ENCODE measurements at regions not wholly inside any gene's neighbourhood (a gene's known extent, or its start where the extent isn't known, plus 50 kb on each side); places are given as distances from the start of the nearest gene placed in this dataset.

DNA sequence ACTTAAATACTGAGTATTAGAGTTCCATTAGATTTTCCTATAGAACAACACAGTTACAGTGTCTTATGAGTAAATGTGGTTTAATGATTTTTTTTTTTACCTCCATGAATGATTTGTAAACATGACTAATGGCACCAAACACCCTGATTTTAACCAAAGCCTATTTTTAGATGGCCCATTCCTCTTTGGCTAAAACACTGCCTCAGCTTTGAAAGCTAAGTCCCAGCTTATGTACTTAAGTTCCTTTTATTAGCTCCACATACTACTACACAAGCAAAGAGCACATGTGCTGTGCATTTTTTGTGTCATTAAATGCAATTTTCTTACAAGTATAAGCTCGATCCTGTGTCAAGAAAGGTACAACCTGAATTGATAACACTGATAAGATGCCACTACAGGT lies 575.6 kb upstream of the PITX2 start:
- Histone ChIP-seq H3K27ac (ENCODE audit: low read depth, low read length, poor library complexity, severe bottlenecking) (no peak overlapping the region), H3K79me2 (ENCODE audit: insufficient read depth, low read depth, low read length) (no peaks in the 10 kb centered on the region), H3K36me3 (ENCODE audit: insufficient read depth, low read length) (no peaks in the 10 kb centered on the region), H4K20me1 (ENCODE audit: insufficient read depth, low read length) (no peaks in the 10 kb centered on the region), H3K4me2 (ENCODE audit: low read length) (no peak overlapping the region), H3K9me3 (ENCODE audit: low read length) (no peaks in the 10 kb centered on the region), H3K4me3 (ENCODE audit: low read depth, low read length, poor library complexity, severe bottlenecking) (no peak overlapping the region), H3K9me2 (ENCODE audit: insufficient read depth, low read length) (no peaks in the 10 kb centered on the region), H2AFZ (ENCODE audit: low read length) (no peak overlapping the region), H3K4me1 (ENCODE audit: insufficient read depth, low read length, poor library complexity, severe bottlenecking) (no peaks in the 10 kb centered on the region)
- BruUV-seq (replicated peaks): no TSS peak
- intact Hi-C loops (cut with micrococcal nuclease; ENCODE audit: unreplicated experiment): no loop called here
- ChIA-PET CTCF (ENCODE audit: unreplicated experiment) (no interaction called here), POLR2A (interaction anchor here (0.7 to 1.0 kb wide), 4 partner anchors 12 to 428 kb away, joined by 3 read pairs; no protein-coding TSS in a partner anchor)
- TF ChIP-seq EZH2phosphoT487 (IDR thresholded peaks at IDR 0.05; ENCODE audit: borderline replicate concordance, low read depth, low read length): no peak
- TF ChIP-seq, protein P1, sequence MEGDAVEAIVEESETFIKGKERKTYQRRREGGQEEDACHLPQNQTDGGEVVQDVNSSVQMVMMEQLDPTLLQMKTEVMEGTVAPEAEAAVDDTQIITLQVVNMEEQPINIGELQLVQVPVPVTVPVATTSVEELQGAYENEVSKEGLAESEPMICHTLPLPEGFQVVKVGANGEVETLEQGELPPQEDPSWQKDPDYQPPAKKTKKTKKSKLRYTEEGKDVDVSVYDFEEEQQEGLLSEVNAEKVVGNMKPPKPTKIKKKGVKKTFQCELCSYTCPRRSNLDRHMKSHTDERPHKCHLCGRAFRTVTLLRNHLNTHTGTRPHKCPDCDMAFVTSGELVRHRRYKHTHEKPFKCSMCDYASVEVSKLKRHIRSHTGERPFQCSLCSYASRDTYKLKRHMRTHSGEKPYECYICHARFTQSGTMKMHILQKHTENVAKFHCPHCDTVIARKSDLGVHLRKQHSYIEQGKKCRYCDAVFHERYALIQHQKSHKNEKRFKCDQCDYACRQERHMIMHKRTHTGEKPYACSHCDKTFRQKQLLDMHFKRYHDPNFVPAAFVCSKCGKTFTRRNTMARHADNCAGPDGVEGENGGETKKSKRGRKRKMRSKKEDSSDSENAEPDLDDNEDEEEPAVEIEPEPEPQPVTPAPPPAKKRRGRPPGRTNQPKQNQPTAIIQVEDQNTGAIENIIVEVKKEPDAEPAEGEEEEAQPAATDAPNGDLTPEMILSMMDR (conservative IDR thresholded peaks at IDR 0.05; ENCODE audit: low read length): no peak
- no peak for DNase-seq (ENCODE audit: low spot score)

DNA sequence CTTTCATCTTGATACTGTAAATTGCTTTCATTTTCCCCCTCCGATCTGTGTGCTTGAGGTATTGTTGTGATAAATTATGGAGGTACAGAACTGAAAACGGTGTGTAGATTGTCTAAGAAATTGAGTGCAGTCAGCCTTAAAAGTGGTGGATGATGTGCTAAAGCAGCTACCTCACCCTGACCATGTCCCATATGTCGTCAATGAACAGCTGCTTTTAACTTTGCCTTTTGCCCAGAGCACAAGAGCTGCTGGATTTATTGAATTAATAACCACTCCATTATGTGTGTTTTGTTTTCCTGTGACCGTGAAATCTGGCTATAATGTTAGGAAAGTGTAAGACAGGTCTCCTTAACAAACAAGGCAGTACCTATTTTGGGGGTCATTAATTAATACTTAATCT lies 581.9 kb upstream of the PITX2 start:
- POLR2A ChIA-PET: interaction anchor here (0.6 kb wide), 1 partner anchor 250 kb away, joined by 3 read pairs; no protein-coding TSS in a partner anchor
- intact Hi-C loops (cut with micrococcal nuclease; ENCODE audit: unreplicated experiment): no loop called here
- H3K9me3 ChIP-seq (ENCODE audit: low read length): no peaks in the 10 kb centered on the region
- no peaks in the 10 kb centered on the region for H3K4me1 ChIP-seq (ENCODE audit: insufficient read depth, low read length, poor library complexity, severe bottlenecking)
- no peak for DNase-seq (ENCODE audit: low spot score)
- CTCF ChIA-PET (ENCODE audit: unreplicated experiment): no interaction called here
- no peak overlapping the region for H3K4me2 ChIP-seq (ENCODE audit: low read length)
- no peaks in the 10 kb centered on the region for H3K36me3 ChIP-seq (ENCODE audit: insufficient read depth, low read length)
- no peaks in the 10 kb centered on the region for H4K20me1 ChIP-seq (ENCODE audit: insufficient read depth, low read length)
- H3K4me3 ChIP-seq (ENCODE audit: low read depth, low read length, poor library complexity, severe bottlenecking): no peak overlapping the region
- no peak for TF ChIP-seq EZH2phosphoT487 (IDR thresholded peaks at IDR 0.05; ENCODE audit: borderline replicate concordance, low read depth, low read length)
- TF ChIP-seq, protein P1 (conservative IDR thresholded peaks at IDR 0.05; ENCODE audit: low read length): no peak
- H3K79me2 ChIP-seq (ENCODE audit: insufficient read depth, low read depth, low read length): no peaks in the 10 kb centered on the region
- H3K9me2 ChIP-seq (ENCODE audit: insufficient read depth, low read length): no peaks in the 10 kb centered on the region
- no TSS peak for BruUV-seq (replicated peaks)
- H2AFZ ChIP-seq (ENCODE audit: low read length): no peak overlapping the region
- H3K27ac ChIP-seq (ENCODE audit: low read depth, low read length, poor library complexity, severe bottlenecking): no peak overlapping the region

DNA sequence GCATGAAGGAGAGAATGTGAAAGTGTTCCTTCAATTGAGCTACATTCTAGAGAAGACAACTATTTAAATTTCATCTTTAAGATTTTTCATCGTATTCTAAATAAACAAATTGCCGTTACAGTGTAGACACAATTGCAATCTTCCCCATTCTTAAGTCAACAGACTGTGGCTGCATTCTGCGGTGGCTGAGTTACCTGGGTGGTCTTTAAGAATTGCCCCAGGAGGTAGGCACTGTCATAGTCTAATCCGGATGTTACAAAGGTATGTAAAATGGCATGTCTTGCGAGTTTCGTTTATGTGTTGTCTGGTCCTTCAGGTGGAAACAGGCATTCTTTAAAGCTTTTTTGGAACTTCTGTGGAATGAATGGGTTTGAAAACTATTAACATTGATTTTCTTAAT lies 586.1 kb upstream of the PITX2 start:
- H3K4me3 ChIP-seq (ENCODE audit: low read depth, low read length, poor library complexity, severe bottlenecking): no peak overlapping the region
- TF ChIP-seq, protein P1 (conservative IDR thresholded peaks at IDR 0.05; ENCODE audit: low read length): no peak
- TF ChIP-seq EZH2phosphoT487 (IDR thresholded peaks at IDR 0.05; ENCODE audit: borderline replicate concordance, low read depth, low read length): no peak
- H3K9me3 ChIP-seq (ENCODE audit: low read length): no peaks in the 10 kb centered on the region
- no peaks in the 10 kb centered on the region for H3K4me1 ChIP-seq (ENCODE audit: insufficient read depth, low read length, poor library complexity, severe bottlenecking)
- POLR2A ChIA-PET: interaction anchor here (1.1 kb wide), 1 partner anchor 16 kb away, joined by 4 read pairs; no protein-coding TSS in a partner anchor
- CTCF ChIA-PET (ENCODE audit: unreplicated experiment): no interaction called here
- H4K20me1 ChIP-seq (ENCODE audit: insufficient read depth, low read length): no peaks in the 10 kb centered on the region
- H3K79me2 ChIP-seq (ENCODE audit: insufficient read depth, low read depth, low read length): no peaks in the 10 kb centered on the region
- BruUV-seq (replicated peaks): no TSS peak
- no peak overlapping the region for H3K27ac ChIP-seq (ENCODE audit: low read depth, low read length, poor library complexity, severe bottlenecking)
- H3K9me2 ChIP-seq (ENCODE audit: insufficient read depth, low read length): no peaks in the 10 kb centered on the region
- H3K36me3 ChIP-seq (ENCODE audit: insufficient read depth, low read length): no peaks in the 10 kb centered on the region
- no peak overlapping the region for H2AFZ ChIP-seq (ENCODE audit: low read length)
- DNase-seq (ENCODE audit: low spot score): no peak
- no peak overlapping the region for H3K4me2 ChIP-seq (ENCODE audit: low read length)
- intact Hi-C loops (cut with micrococcal nuclease; ENCODE audit: unreplicated experiment): no loop called here

All from OCI-LY7 (cell line).